ENCODE measurements at regions not wholly inside any gene's neighbourhood (a gene's known extent, or its start where the extent isn't known, plus 50 kb on each side); places are given as distances from the start of the nearest gene placed in this dataset.

DNA sequence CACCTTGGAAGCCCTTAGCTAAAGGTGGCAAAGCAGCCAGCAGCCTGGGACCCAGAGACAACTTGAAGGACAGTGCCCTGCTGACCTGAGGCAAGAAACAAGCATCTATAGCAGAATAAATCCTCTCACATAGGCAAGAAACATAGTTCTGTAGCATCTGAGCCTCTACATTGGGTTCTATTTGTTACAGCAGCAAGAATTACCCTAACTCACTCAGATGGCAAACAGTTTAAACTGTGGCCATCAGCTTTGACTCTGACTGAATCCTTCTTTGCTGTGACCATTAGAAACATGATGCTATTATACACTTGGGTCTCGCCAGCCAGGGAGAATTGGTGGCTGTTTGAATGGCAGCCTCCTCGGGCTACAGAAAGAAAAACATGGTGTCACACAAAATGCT is 53.1 kb upstream of the CCL1 start:
- Mint-ChIP-seq H3K9me3 (peaks cover 0 to 8% (median 3%) of the 10 kb centered on the region in 7 donors), H3K4me1 (peaks cover 17% of the 10 kb centered on the region), H3K36me3 (no peaks in the 10 kb centered on the region), H3K27me3 (ENCODE audit: low read depth in 3 of 3) (peaks cover 10 to 23% (median 18%) of the 10 kb centered on the region in 3 donors), H3K4me3 (no peak overlapping the region), H3K27ac (no peak overlapping the region)
- Histone ChIP-seq H2AFZ (ENCODE audit: insufficient read depth, low read depth, low read length, poor library complexity, severe bottlenecking) (no peak overlapping the region), H3K9ac (ENCODE audit: insufficient read depth, low read length, poor library complexity, severe bottlenecking) (no peak overlapping the region), H3K27ac (ENCODE audit: low read depth in 1 of 2, low read length in 2 of 2) (no peak overlapping the region), H4K20me1 (ENCODE audit: insufficient read depth, low read length) (no peaks in the 10 kb centered on the region), H3K36me3 (replicated peaks in 1 of 2; ENCODE audit: control insufficient read depth in 1 of 2, insufficient read depth in 2 of 2, low read length in 2 of 2) (no peaks in the 10 kb centered on the region), H3K79me2 (ENCODE audit: insufficient read depth, low read length) (no peaks in the 10 kb centered on the region), H3K4me2 (replicated peaks; ENCODE audit: extremely low read depth, low read length, poor library complexity, severe bottlenecking) (no peak overlapping the region), H3K9me3 (replicated peaks in 1 of 2; ENCODE audit: control insufficient read depth in 1 of 2, insufficient read depth in 1 of 2, low read length in 2 of 2) (no peaks in the 10 kb centered on the region), H3K4me1 (ENCODE audit: control insufficient read depth in 1 of 2, insufficient read depth in 2 of 2, low read length in 2 of 2) (peaks cover 14 to 16% of the 10 kb centered on the region in 2 donors), H3K27me3 (ENCODE audit: control insufficient read depth in 2 of 2, insufficient read depth in 2 of 2, low read length in 2 of 2) (peaks cover 0 to 9% of the 10 kb centered on the region in 2 donors), H3K4me3 (replicated peaks in 1 of 3; ENCODE audit: low read depth in 2 of 3, low read length in 3 of 3) (no peak overlapping the region)
- WGBS (ENCODE audit: insufficient coverage), result 100% methylated on average over 1 of the region's 2 CpGs
- intact Hi-C loops (cut with micrococcal nuclease), result no loop called here
- no peak for DNase-seq
- TF ChIP-seq, protein P1, sequence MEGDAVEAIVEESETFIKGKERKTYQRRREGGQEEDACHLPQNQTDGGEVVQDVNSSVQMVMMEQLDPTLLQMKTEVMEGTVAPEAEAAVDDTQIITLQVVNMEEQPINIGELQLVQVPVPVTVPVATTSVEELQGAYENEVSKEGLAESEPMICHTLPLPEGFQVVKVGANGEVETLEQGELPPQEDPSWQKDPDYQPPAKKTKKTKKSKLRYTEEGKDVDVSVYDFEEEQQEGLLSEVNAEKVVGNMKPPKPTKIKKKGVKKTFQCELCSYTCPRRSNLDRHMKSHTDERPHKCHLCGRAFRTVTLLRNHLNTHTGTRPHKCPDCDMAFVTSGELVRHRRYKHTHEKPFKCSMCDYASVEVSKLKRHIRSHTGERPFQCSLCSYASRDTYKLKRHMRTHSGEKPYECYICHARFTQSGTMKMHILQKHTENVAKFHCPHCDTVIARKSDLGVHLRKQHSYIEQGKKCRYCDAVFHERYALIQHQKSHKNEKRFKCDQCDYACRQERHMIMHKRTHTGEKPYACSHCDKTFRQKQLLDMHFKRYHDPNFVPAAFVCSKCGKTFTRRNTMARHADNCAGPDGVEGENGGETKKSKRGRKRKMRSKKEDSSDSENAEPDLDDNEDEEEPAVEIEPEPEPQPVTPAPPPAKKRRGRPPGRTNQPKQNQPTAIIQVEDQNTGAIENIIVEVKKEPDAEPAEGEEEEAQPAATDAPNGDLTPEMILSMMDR (IDR thresholded peaks at IDR 0.05), result no peak

DNA sequence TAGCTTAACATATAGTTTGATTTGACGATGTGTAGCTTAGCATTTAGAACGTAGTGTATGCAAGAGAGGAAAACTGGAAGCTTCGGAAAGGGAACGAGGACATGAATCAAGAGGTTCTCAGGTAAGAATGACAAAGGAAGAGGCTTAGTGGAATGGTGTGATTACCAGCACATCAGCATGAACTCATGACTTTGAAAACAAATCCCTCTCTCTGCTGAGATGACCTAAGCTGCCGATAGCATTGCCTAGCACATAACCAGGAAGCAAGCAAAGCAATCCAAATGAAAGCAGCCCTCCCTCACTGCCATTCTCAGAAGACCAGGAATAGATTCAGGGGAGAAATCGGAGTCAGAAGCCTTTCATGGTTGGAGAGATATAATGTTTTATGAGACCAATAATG is 51.3 kb upstream of the CCL1 start:
- Histone ChIP-seq H2AFZ (ENCODE audit: insufficient read depth, low read depth, low read length, poor library complexity, severe bottlenecking) (no peak overlapping the region), H3K27me3 (ENCODE audit: control insufficient read depth in 2 of 2, insufficient read depth in 2 of 2, low read length in 2 of 2) (peaks cover 0 to 9% of the 10 kb centered on the region in 2 donors), H3K9ac (ENCODE audit: insufficient read depth, low read length, poor library complexity, severe bottlenecking) (no peak overlapping the region), H3K9me3 (replicated peaks in 1 of 2; ENCODE audit: control insufficient read depth in 1 of 2, insufficient read depth in 1 of 2, low read length in 2 of 2) (no peaks in the 10 kb centered on the region), H3K79me2 (ENCODE audit: insufficient read depth, low read length) (no peaks in the 10 kb centered on the region), H4K20me1 (ENCODE audit: insufficient read depth, low read length) (no peaks in the 10 kb centered on the region), H3K4me3 (replicated peaks in 1 of 3; ENCODE audit: low read depth in 2 of 3, low read length in 3 of 3) (no peak overlapping the region), H3K4me2 (replicated peaks; ENCODE audit: extremely low read depth, low read length, poor library complexity, severe bottlenecking) (no peak overlapping the region), H3K36me3 (replicated peaks in 1 of 2; ENCODE audit: control insufficient read depth in 1 of 2, insufficient read depth in 2 of 2, low read length in 2 of 2) (no peaks in the 10 kb centered on the region), H3K27ac (ENCODE audit: low read depth in 1 of 2, low read length in 2 of 2) (no peak overlapping the region), H3K4me1 (ENCODE audit: control insufficient read depth in 1 of 2, insufficient read depth in 2 of 2, low read length in 2 of 2) (peaks cover 14 to 16% of the 10 kb centered on the region in 2 donors)
- intact Hi-C loops (cut with micrococcal nuclease), result no loop called here
- H3K4me3 Mint-ChIP-seq, result no peak overlapping the region
- H3K9me3 Mint-ChIP-seq, result peaks cover 0 to 8% (median 3%) of the 10 kb centered on the region in 7 donors
- H3K4me1 Mint-ChIP-seq, result peaks cover 17% of the 10 kb centered on the region
- 80% methylated on average over 2 of the region's 6 CpGs for WGBS (ENCODE audit: insufficient coverage)
- H3K27ac Mint-ChIP-seq, result no peak overlapping the region
- TF ChIP-seq, protein P1 (IDR thresholded peaks at IDR 0.05), result no peak
- H3K36me3 Mint-ChIP-seq, result no peaks in the 10 kb centered on the region
- no peak for DNase-seq
- peaks cover 11 to 26% (median 18%) of the 10 kb centered on the region in 3 donors for H3K27me3 Mint-ChIP-seq (ENCODE audit: low read depth in 3 of 3)

All from CD14-positive monocyte (primary cell).